GM12878 (cell line): ENCODE measurements at regions not wholly inside any gene's neighbourhood (a gene's known extent, or its start where the extent isn't known, plus 50 kb on each side); places are given as distances from the start of the nearest gene placed in this dataset.

Experiments
- ATAC-seq: fragments of 200-7000 bp; cut with Tn5 transposase; 3 replicates; pipeline ENCODE4 v1.9.1; 2020; ENCODE audit warnings: mild to moderate bottlenecking, moderate library complexity
- BruUV-seq: library from RNA; stranded (reverse); fragments of 400-500 nt; replicated peaks from 2 replicates; lab custom pipeline; 2021; lab: Mats Ljungman, UMichigan
- CTCF ChIA-PET: fragments of 300-600 bp; sonication (Branson Sonifier 250); formaldehyde crosslinking; extraction: SDS; loops from one replicate; lab custom pipeline; 2021; ENCODE audit warnings: inconsistent platforms; lab: Yijun Ruan, JAX
- POLR2A ChIA-PET: fragments of 350-600 bp; formaldehyde crosslinking; extraction: SDS; loops from one replicate; lab custom pipeline; 2021; ENCODE audit warnings: inconsistent platforms; lab: Charles Lee
- RAD21 ChIA-PET: fragments of 300-600 bp; sonication (Branson Sonifier 250); formaldehyde crosslinking; loops from one replicate; lab custom pipeline; 2023; ENCODE audit warnings: antibody characterized with exemption; ENCODE audit not compliant: unreplicated experiment; lab: Charles Lee
- SMC1A ChIA-PET: fragments of 300-600 bp; sonication (Branson Sonifier 250); formaldehyde crosslinking; loops from one replicate; lab custom pipeline; 2023; ENCODE audit not compliant: unreplicated experiment, uncharacterized antibody; lab: Charles Lee
- DNase-seq: peaks from one replicate; pipeline ENCODE4 v3.0.0-alpha.2; 2011; ENCODE audit warnings: low read depth, low spot score
- FAIRE-seq: peaks from 3 replicates; lab custom pipeline; 2011; peaks lifted over from hg19 to GRCh38; lab: Jason Lieb, UNC
- H2AFZ ChIP-seq: 2 replicates; pipeline ENCODE4 v1.6.0; 2011; ENCODE audit warnings: low read depth, low read length, control low read depth; ENCODE audit not compliant: control insufficient read depth
- H3K27ac ChIP-seq: 2 replicates; pipeline ENCODE4 v1.5.1; 2011; ENCODE audit warnings: control low read depth; ENCODE audit not compliant: control insufficient read depth, insufficient read depth
- H3K27me3 ChIP-seq, 2 experiments: replicated peaks in 1 of 2; 2 replicates each; pipeline versions ENCODE4 v1.6.0 to v1.6.1; 2011; ENCODE audit warnings: low read length in 1 of 2; ENCODE audit not compliant: control insufficient read depth in 2 of 2, insufficient read depth in 2 of 2
- H3K36me3 ChIP-seq, 2 experiments: 2 replicates each; pipeline ENCODE4 v1.5.1; 2011; ENCODE audit warnings: low read length in 1 of 2; ENCODE audit not compliant: control insufficient read depth in 2 of 2, insufficient read depth in 2 of 2
- H3K4me1 ChIP-seq: 2 replicates; pipeline ENCODE4 v1.6.1; 2011; ENCODE audit warnings: mild to moderate bottlenecking, low read length, moderate library complexity, mixed read lengths; ENCODE audit not compliant: control insufficient read depth, insufficient read depth
- H3K4me2 ChIP-seq: 2 replicates; pipeline ENCODE4 v1.6.0; 2011; ENCODE audit warnings: control low read depth; ENCODE audit not compliant: control insufficient read depth, insufficient read depth
- H3K4me3 ChIP-seq: fragments of 200-600 bp; sonication (generic); 2 replicates; pipeline ENCODE4 v1.5.1; 2016
- H3K79me2 ChIP-seq: 2 replicates; pipeline ENCODE4 v1.6.0; 2011; ENCODE audit warnings: low read length; ENCODE audit not compliant: control insufficient read depth, insufficient read depth
- H3K9ac ChIP-seq: 2 replicates; pipeline ENCODE4 v1.8.0; 2011; ENCODE audit warnings: low read length, control low read depth, mixed read lengths; ENCODE audit not compliant: control insufficient read depth, insufficient read depth
- H3K9me3 ChIP-seq: replicated peaks from 3 replicates; pipeline ENCODE4 v1.5.1; 2011; ENCODE audit warnings: mild to moderate bottlenecking, low read length; ENCODE audit not compliant: control insufficient read depth, insufficient read depth
- H4K20me1 ChIP-seq: 2 replicates; pipeline ENCODE4 v1.6.0; 2011; ENCODE audit not compliant: control insufficient read depth, insufficient read depth
- BMI1 ChIP-seq: fragments of 450-650 bp; IDR thresholded peaks from 2 replicates; pipeline ENCODE4 v1.6.1; 2016; ENCODE audit warnings: mild to moderate bottlenecking, moderate library complexity, borderline replicate concordance
- CBX5 ChIP-seq: sonication (generic); IDR thresholded peaks from 2 replicates; pipeline ENCODE4 v1.6.1; 2016; ENCODE audit warnings: low read depth, moderate library complexity, mild to moderate bottlenecking, inconsistent platforms
- CHD1 ChIP-seq: IDR thresholded peaks from 2 replicates; pipeline ENCODE4 v1.6.1; 2012; ENCODE audit warnings: low read depth, low read length, improper control_type of control experiment
- ELK1 ChIP-seq: IDR thresholded peaks from 2 replicates; pipeline ENCODE4 v1.6.1; 2012; ENCODE audit warnings: low read depth, low read length, improper control_type of control experiment
- GABPA ChIP-seq: IDR thresholded peaks from 2 replicates; pipeline ENCODE4 v1.6.1; 2014; ENCODE audit warnings: antibody characterized with exemption, low read depth, mild to moderate bottlenecking, inconsistent platforms
- MEF2B ChIP-seq: fragments of 450-650 bp; IDR thresholded peaks from 2 replicates; pipeline ENCODE4 v1.6.1; 2018; ENCODE audit warnings: mild to moderate bottlenecking, moderate library complexity; ENCODE audit not compliant: partially characterized antibody, poor library complexity, severe bottlenecking
- MXI1 ChIP-seq: fragments of 150-350 bp; IDR thresholded peaks from 2 replicates; pipeline ENCODE4 v1.6.1; 2011; ENCODE audit warnings: low read depth, mild to moderate bottlenecking, inconsistent platforms, low read length, improper control_type of control experiment
- NBN ChIP-seq: fragments of 450-650 bp; IDR thresholded peaks from 2 replicates; pipeline ENCODE4 v1.6.1; 2016
- PAX8 ChIP-seq: fragments of 450-650 bp; IDR thresholded peaks from 2 replicates; pipeline ENCODE4 v1.6.1; 2017; ENCODE audit warnings: mild to moderate bottlenecking, moderate library complexity
- SPI1 ChIP-seq: IDR thresholded peaks from 2 replicates; pipeline ENCODE4 v1.6.1; 2011; ENCODE audit warnings: low read depth, mild to moderate bottlenecking, low read length, moderate library complexity, borderline replicate concordance; ENCODE audit not compliant: insufficient read depth
- SREBF2 ChIP-seq: IDR thresholded peaks from 2 replicates; pipeline ENCODE4 v1.6.1; 2012; ENCODE audit warnings: mild to moderate bottlenecking, low read length
- YY1 ChIP-seq: IDR thresholded peaks from 2 replicates; pipeline ENCODE4 v1.6.1; 2011; ENCODE audit warnings: low read depth, mild to moderate bottlenecking, low read length
- ZBTB33 ChIP-seq: fragments of 450-650 bp; IDR thresholded peaks from 2 replicates; pipeline ENCODE4 v1.6.1; 2017; ENCODE audit warnings: mild to moderate bottlenecking
- ZNF384 ChIP-seq: IDR thresholded peaks from 2 replicates; pipeline ENCODE4 v1.6.1; 2012; ENCODE audit warnings: low read depth, mild to moderate bottlenecking, low read length, improper control_type of control experiment, borderline replicate concordance
- ZSCAN29 ChIP-seq: fragments of 450-650 bp; IDR thresholded peaks from 2 replicates; pipeline ENCODE4 v1.6.1; 2017; ENCODE audit warnings: mild to moderate bottlenecking, moderate library complexity
- WGBS: methylation state at CpG from one replicate; pipeline ENCODE4 v1.1.6; 2016; ENCODE audit warnings: low lambda C conversion rate; ENCODE audit not compliant: insufficient replicate concordance, insufficient coverage; ENCODE audit errors: missing lambda C conversion rate; 5-methylcytosine and 5-hydroxymethylcytosine counted together
- in situ Hi-C: fragments of 300-500 bp; cut with MboI; formaldehyde crosslinking; loops from 9 replicates; pipeline ENCODE4 v1.14.3; 2018; ENCODE audit warnings: mixed read lengths
- intact Hi-C: fragments of 100-400 bp; cut with micrococcal nuclease; formaldehyde crosslinking; loops from one replicate; pipeline ENCODE4 v1.14.2; 2022; ENCODE audit not compliant: unreplicated experiment
- TF ChIP-seq, protein P1 (sequence below): fragments of 450-650 bp; IDR thresholded peaks from 2 replicates; pipeline ENCODE4 v1.6.1; 2017; ENCODE audit warnings: borderline replicate concordance

DNA sequence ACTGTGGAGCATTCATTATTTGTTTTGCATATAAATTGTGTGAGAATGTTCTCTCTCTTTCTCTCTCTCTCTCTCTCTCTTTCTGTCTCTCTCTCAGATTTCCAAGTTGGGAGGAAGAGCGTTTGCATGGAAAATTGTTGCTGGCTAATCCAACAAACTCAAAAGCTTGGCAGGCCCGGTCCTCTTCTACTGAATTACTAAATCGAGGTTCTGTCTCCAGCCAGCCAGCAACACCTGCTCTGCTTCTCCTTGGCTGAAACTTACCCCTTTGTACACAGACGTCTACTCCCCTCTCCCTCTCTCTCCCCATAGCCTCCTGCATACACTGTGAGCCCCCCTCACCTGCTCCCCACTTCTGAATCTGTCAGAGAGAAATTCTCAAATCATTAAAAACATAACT, 996.4 kb upstream of the AUTS2 start:
- in situ Hi-C loops = no loop called here
- no peaks in the 10 kb centered on the region for H3K27me3 ChIP-seq
- FAIRE-seq (no peak), DNase-seq (no peak), ATAC-seq (no peak)
- no peaks in the 10 kb centered on the region for H3K79me2 ChIP-seq
- no peak overlapping the region for H3K9ac ChIP-seq
- TF ChIP-seq MXI1 = no peak
- no peak for TF ChIP-seq ZSCAN29
- TF ChIP-seq SREBF2 = no peak
- TF ChIP-seq CHD1 = no peak
- no peak for TF ChIP-seq GABPA
- TF ChIP-seq ZBTB33 = no peak
- no peaks in the 10 kb centered on the region for H3K9me3 ChIP-seq
- no peak overlapping the region for H3K27ac ChIP-seq
- H3K4me1 ChIP-seq = no peaks in the 10 kb centered on the region
- ChIA-PET RAD21 (no interaction called here), SMC1A (no interaction called here), POLR2A (no interaction called here), CTCF (no interaction called here)
- BruUV-seq = no TSS peak
- no peak overlapping the region for H3K4me2 ChIP-seq
- H4K20me1 ChIP-seq = no peaks in the 10 kb centered on the region
- WGBS = 14% methylated on average over 4 of the region's 4 CpGs
- intact Hi-C loops = no loop called here
- H3K4me3 ChIP-seq = no peak overlapping the region
- H2AFZ ChIP-seq = no peak overlapping the region
- no peaks in the 10 kb centered on the region for H3K36me3 ChIP-seq

DNA sequence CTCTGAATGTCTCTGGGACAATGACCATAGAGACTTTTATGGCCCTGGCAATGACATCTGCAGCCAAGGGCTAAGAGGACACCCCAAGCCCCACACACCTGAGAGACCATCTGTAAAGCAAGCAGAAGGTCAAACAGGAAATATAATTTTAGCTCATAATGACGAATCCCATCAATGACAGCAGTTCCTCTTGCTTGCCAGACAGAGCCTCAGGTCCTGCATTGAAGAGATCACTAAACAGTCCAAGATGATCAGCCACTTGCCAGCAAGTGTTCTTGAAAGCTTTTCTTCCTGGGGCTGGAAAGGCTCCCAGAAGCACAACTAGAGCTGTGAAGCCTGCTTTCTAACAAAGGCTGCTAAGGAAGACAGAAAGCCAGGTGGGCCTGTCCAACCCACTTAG, 993.7 kb upstream of the AUTS2 start:
- 0% methylated on average over 1 of the region's 1 CpG for WGBS
- in situ Hi-C loops = no loop called here
- POLR2A ChIA-PET = no interaction called here
- TF ChIP-seq NBN (no peak), CBX5 (no peak), PAX8 (no peak), YY1 (no peak), MEF2B (no peak), GABPA (no peak), BMI1 (no peak), SPI1 (no peak), ZNF384 (no peak), ELK1 (no peak)
- TF ChIP-seq, protein P1, sequence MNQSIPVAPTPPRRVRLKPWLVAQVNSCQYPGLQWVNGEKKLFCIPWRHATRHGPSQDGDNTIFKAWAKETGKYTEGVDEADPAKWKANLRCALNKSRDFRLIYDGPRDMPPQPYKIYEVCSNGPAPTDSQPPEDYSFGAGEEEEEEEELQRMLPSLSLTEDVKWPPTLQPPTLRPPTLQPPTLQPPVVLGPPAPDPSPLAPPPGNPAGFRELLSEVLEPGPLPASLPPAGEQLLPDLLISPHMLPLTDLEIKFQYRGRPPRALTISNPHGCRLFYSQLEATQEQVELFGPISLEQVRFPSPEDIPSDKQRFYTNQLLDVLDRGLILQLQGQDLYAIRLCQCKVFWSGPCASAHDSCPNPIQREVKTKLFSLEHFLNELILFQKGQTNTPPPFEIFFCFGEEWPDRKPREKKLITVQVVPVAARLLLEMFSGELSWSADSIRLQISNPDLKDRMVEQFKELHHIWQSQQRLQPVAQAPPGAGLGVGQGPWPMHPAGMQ = no peak

More for the DNA sequence above, 993.7 kb upstream of the AUTS2 start:
- no peak overlapping the region for H3K27ac ChIP-seq
- H3K9me3 ChIP-seq = no peaks in the 10 kb centered on the region; the same call in 2 of the 3 replicates
- BruUV-seq = no TSS peak
- FAIRE-seq (no peak), ATAC-seq (no peak), DNase-seq (no peak)
- intact Hi-C loops = no loop called here
- H3K27me3 ChIP-seq = no peaks in the 10 kb centered on the region
- H2AFZ ChIP-seq = no peak overlapping the region
- H3K36me3 ChIP-seq = no peaks in the 10 kb centered on the region
- ChIA-PET CTCF (interaction anchor here (0.5 kb wide), 1 partner anchor 19 kb away, joined by 3 read pairs; no protein-coding TSS in a partner anchor), SMC1A (no interaction called here), RAD21 (no interaction called here)
- H3K79me2 ChIP-seq = no peaks in the 10 kb centered on the region
- H3K4me3 ChIP-seq = no peak overlapping the region
- no peaks in the 10 kb centered on the region for H4K20me1 ChIP-seq
- H3K4me2 ChIP-seq = no peak overlapping the region
- no peaks in the 10 kb centered on the region for H3K4me1 ChIP-seq
- no peak overlapping the region for H3K9ac ChIP-seq
